Activated naive CD8-positive, alpha-beta T cell treated with anti-CD3 and anti-CD28 coated beads, Interleukin-2, amount 10 ng/mL, durations not matched to agents 7 days and 5 days (primary cell): ENCODE measurements at regions not wholly inside any gene's neighbourhood (a gene's known extent, or its start where the extent isn't known, plus 50 kb on each side); places are given as distances from the start of the nearest gene placed in this dataset.
"Not testable (repeated sequence)": the region's sequence is repeated elsewhere in the genome, so short reads cannot be mapped to it uniquely, and the experiment has no call there.

Source experiments
- ATAC-seq: fragments of 150-1000 bp; cut with Tn5 transposase; one replicate; pipeline ENCODE4 v1.10.0; 2021; ENCODE audit warnings: low read depth, moderate library complexity
- POLR2A ChIA-PET: fragments of 350-600 bp; sonication (Branson Sonifier 250); formaldehyde crosslinking; loops from one replicate; lab custom pipeline; 2021; ENCODE audit warnings: antibody characterized with exemption; lab: Charles Lee
- DNase-seq: peaks from one replicate; pipeline ENCODE4 v3.0.0; 2021
- H3K27ac Mint-ChIP-seq: one replicate; pipeline ENCODE4 v1.8.0; 2022; ENCODE audit warnings: mild to moderate bottlenecking, mixed read lengths
- H3K27me3 Mint-ChIP-seq: one replicate; pipeline ENCODE4 v1.8.0; 2022; ENCODE audit warnings: mild to moderate bottlenecking, moderate library complexity, mixed read lengths
- H3K36me3 Mint-ChIP-seq: one replicate; pipeline ENCODE4 v1.8.0; 2021; ENCODE audit warnings: mild to moderate bottlenecking, mixed read lengths
- H3K4me1 Mint-ChIP-seq: one replicate; pipeline ENCODE4 v1.8.0; 2021; ENCODE audit warnings: mixed read lengths
- H3K4me3 Mint-ChIP-seq: one replicate; pipeline ENCODE4 v1.8.0; 2022; ENCODE audit warnings: mild to moderate bottlenecking, moderate library complexity, mixed read lengths
- H3K9me3 Mint-ChIP-seq: one replicate; pipeline ENCODE4 v1.8.0; 2021; ENCODE audit warnings: mixed read lengths

DNA sequence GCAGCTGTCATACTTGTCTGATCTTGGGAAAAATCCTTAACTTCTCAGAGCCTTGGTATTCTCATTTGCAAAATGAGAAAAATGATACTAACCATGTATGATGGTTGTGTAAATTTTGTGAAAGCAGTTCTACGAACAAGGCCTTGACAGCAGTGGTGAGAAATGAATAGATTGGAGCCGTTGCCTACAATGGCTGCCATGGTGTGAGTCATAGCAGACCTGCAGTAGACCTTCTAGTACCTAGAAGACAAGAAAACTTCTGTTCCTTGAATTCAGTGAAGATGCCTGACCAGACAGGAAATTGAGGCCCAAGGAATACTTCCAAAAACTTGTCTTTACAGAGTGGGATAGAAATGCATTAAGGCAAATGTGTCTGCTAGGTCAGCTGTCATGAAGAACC lies 338.9 kb downstream of the QKI start:
- Mint-ChIP-seq H3K4me1 (peaks cover 17% of the 10 kb centered on the region), H3K36me3 (peaks cover 4% of the 10 kb centered on the region), H3K9me3 (peaks cover 10% of the 10 kb centered on the region), H3K27ac (no peak overlapping the region), H3K27me3 (peaks cover 18% of the 10 kb centered on the region), H3K4me3 (no peak overlapping the region)
- ATAC-seq = no peak
- POLR2A ChIA-PET = no interaction called here
- no peak for DNase-seq

GRCh38 chr6:163752446-163752845 lies 337.9 kb downstream of the QKI start:
- no peak overlapping the region for H3K4me3 Mint-ChIP-seq
- POLR2A ChIA-PET = no interaction called here

DNA sequence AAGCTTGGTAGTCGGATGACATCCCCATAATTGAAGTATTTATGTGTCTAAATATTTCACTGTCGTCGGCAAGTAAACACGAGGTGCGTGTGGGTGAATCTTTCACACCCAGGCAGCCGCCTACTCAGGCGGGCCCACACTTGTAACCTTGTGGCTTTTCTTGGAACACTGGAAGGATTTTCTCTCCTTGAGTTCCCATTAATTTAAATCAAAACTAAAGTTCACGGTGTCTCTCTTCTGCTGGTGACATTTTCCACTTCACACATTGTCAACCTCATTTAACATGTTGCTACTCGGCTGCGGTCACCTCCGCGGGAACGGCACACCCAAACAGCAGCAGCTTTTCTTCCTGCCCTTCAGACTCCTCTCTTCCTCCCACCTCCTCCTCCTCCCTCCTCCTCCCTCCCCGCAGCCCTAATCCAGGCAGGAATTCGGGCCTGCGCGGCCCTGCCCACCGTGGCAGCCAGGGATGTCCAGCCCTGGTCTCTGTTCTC lies 336.6 kb downstream of the QKI start:
- peak; percentile 33 for DNase-seq
- Mint-ChIP-seq H3K27ac (peak overlapping the region; percentile 83), H3K4me3 (peak overlapping the region; percentile 63), H3K36me3 (peaks cover 4% of the 10 kb centered on the region), H3K27me3 (peaks cover 19% of the 10 kb centered on the region), H3K9me3 (peaks cover 10% of the 10 kb centered on the region), H3K4me1 (peaks cover 17% of the 10 kb centered on the region)
- peak; percentile 72 for ATAC-seq
- POLR2A ChIA-PET = no interaction called here

More at GRCh38 chr6:163752446-163752845, 337.9 kb downstream of the QKI start:
- ATAC-seq (no peak), DNase-seq (no peak)
- peaks cover 4% of the 10 kb centered on the region for H3K36me3 Mint-ChIP-seq
- peaks cover 19% of the 10 kb centered on the region for H3K27me3 Mint-ChIP-seq
- H3K9me3 Mint-ChIP-seq = peaks cover 10% of the 10 kb centered on the region
- H3K4me1 Mint-ChIP-seq = peaks cover 17% of the 10 kb centered on the region
- peak overlapping the region; percentile 3 for H3K27ac Mint-ChIP-seq

GRCh38 chr6:163750431-163751031 lies 336.0 kb downstream of the QKI start:
- ATAC-seq (peak; percentile 57), DNase-seq (peak; percentile 41)
- Mint-ChIP-seq H3K36me3 (peaks cover 4% of the 10 kb centered on the region), H3K4me1 (peaks cover 17% of the 10 kb centered on the region), H3K27me3 (peaks cover 19% of the 10 kb centered on the region), H3K4me3 (peak overlapping the region; percentile 63), H3K27ac (peak overlapping the region; percentile 83), H3K9me3 (peaks cover 10% of the 10 kb centered on the region)
- POLR2A ChIA-PET = no interaction called here

- no peak overlapping the region for H3K27ac Mint-ChIP-seq
- peaks cover 6% of the 10 kb centered on the region for H3K9me3 Mint-ChIP-seq
- no peak for ATAC-seq
- H3K36me3 Mint-ChIP-seq = no peaks in the 10 kb centered on the region
- POLR2A ChIA-PET = no interaction called here
- H3K27me3 Mint-ChIP-seq = peaks cover 14% of the 10 kb centered on the region
- DNase-seq = no peak
- H3K4me1 Mint-ChIP-seq = peaks cover 17% of the 10 kb centered on the region
- no peak overlapping the region for H3K4me3 Mint-ChIP-seq
Observed at GRCh38 chr6:163748886-163749285, 334.4 kb downstream of the QKI start.

- Mint-ChIP-seq H3K27ac (no peak overlapping the region), H3K27me3 (peaks cover 14% of the 10 kb centered on the region)
- no peak for ATAC-seq
Observed at GRCh38 chr6:163748036-163748435, 333.5 kb downstream of the QKI start.

DNA sequence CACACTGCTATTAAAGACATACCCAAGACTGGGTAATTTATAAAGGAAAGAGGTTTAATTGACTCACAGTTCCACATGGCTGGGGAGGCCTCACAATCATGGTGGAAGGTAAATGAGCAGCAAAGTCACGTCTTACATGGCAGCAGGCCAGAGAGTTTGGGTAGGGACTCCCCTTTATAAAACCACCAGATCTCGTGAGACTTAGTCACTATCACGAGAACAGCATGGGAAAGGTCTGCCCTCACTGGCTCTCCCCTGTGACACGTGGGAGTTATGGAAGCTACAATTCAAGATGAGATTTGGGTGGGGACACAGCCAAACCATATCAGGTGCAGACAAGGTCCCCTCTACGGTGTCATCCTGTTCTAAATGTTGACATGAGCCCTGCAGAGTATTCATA lies 332.5 kb downstream of the QKI start:
- H3K36me3 Mint-ChIP-seq, H3K4me3 Mint-ChIP-seq, H3K9me3 Mint-ChIP-seq, ATAC-seq, POLR2A ChIA-PET, DNase-seq, H3K27ac Mint-ChIP-seq: not testable (repeated sequence)
- Mint-ChIP-seq H3K4me1 (peaks cover 17% of the 10 kb centered on the region), H3K27me3 (peaks cover 10% of the 10 kb centered on the region)

More at GRCh38 chr6:163748036-163748435, 333.5 kb downstream of the QKI start:
- no peak for DNase-seq
- Mint-ChIP-seq H3K36me3 (no peaks in the 10 kb centered on the region), H3K4me1 (peaks cover 17% of the 10 kb centered on the region), H3K4me3 (no peak overlapping the region), H3K9me3 (peaks cover 6% of the 10 kb centered on the region)
- POLR2A ChIA-PET = no interaction called here

DNA sequence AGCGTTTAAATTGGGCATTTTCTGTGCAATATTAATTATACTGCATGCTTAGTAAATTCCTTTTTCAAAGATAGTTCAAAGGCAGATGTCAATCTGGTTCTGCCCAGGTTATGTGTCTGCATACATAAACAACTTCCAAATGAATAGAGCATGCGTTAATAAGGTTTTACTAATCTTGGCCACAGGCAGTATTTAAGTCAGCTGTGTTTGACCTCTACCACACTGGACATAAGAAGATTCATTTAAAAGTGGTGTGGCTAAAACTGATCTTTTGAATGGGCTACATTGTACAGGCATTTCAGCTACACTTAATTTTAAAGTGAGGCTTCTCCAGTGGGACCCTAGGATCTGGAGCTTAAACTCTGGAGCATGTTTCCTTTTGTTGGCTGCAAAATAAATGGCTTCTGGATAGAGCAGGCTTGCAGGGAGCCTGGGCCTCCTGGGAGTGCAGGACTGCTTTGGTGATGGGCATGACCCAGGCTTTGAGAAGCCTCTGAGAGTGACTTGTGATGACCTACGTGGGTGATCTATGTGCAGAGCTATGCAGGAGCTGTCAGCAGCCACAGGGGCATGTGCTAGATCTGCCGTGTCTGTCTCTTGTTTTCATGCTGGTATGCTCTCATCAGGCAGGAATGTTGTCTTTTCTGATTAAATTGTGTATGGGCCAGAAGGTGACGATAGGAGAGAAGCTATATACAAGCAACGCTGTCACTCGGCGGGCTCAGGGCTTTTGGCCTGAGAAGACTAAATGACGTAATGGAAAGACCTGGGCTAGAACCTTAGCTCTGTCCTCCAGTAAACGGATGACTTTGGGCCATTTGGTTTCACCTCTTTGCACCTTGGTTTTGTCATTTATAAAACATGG lies 331.2 kb downstream of the QKI start:
- POLR2A ChIA-PET = interaction anchor here (0.6 kb wide), 1 partner anchor 17 kb away, joined by 5 read pairs; no protein-coding TSS in a partner anchor
- H3K27me3 Mint-ChIP-seq = peaks cover 11% of the 10 kb centered on the region

GRCh38 chr6:163744256-163744925 lies 329.9 kb downstream of the QKI start:
- H3K4me3 Mint-ChIP-seq = no peak overlapping the region
- ATAC-seq (no peak), DNase-seq (no peak)
- POLR2A ChIA-PET = no interaction called here
- no peaks in the 10 kb centered on the region for H3K9me3 Mint-ChIP-seq
- H3K27ac Mint-ChIP-seq = no peak overlapping the region
- H3K36me3 Mint-ChIP-seq = no peaks in the 10 kb centered on the region
- peaks cover 10% of the 10 kb centered on the region for H3K27me3 Mint-ChIP-seq
- no peaks in the 10 kb centered on the region for H3K4me1 Mint-ChIP-seq

More for the DNA sequence above, 331.2 kb downstream of the QKI start:
- Mint-ChIP-seq H3K9me3 (peaks cover under 1% of the 10 kb centered on the region), H3K4me1 (peaks cover 10% of the 10 kb centered on the region), H3K36me3 (no peaks in the 10 kb centered on the region), H3K4me3 (no peak overlapping the region), H3K27ac (no peak overlapping the region)
- ATAC-seq (no peak), DNase-seq (no peak)

DNA sequence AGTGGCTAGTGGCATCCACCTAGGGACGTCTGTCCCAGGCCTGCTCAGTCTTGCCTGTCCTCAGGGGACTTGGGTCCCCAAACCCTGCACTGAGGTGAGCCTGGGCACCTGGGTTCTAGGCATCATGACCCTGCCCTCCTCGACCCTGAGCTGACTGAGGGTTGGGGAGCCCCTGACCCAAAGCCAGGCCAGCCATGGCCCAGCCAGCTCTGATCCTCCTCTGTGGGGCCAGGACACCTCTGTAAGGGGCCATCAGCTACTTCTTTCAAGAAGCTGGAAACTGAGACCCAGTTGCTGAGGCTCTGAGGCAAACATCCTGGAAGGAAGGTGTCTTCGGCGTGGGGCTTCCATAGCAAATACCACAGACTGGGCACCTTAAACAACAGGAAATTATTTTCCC lies 329.3 kb downstream of the QKI start:
- H3K4me1 Mint-ChIP-seq = no peaks in the 10 kb centered on the region
- DNase-seq (no peak), ATAC-seq (no peak)
- no peak overlapping the region for H3K27ac Mint-ChIP-seq
- H3K9me3 Mint-ChIP-seq = no peaks in the 10 kb centered on the region
- H3K36me3 Mint-ChIP-seq = no peaks in the 10 kb centered on the region
- peaks cover 10% of the 10 kb centered on the region for H3K27me3 Mint-ChIP-seq
- POLR2A ChIA-PET = no interaction called here
- no peak overlapping the region for H3K4me3 Mint-ChIP-seq

- Mint-ChIP-seq H3K4me1 (no peaks in the 10 kb centered on the region), H3K27ac (no peak overlapping the region), H3K9me3 (no peaks in the 10 kb centered on the region), H3K4me3 (no peak overlapping the region), H3K36me3 (no peaks in the 10 kb centered on the region), H3K27me3 (peaks cover 9% of the 10 kb centered on the region)
- DNase-seq (no peak), ATAC-seq (no peak)
- POLR2A ChIA-PET = no interaction called here
Observed at GRCh38 chr6:163741743-163742363, 327.3 kb downstream of the QKI start.

DNA sequence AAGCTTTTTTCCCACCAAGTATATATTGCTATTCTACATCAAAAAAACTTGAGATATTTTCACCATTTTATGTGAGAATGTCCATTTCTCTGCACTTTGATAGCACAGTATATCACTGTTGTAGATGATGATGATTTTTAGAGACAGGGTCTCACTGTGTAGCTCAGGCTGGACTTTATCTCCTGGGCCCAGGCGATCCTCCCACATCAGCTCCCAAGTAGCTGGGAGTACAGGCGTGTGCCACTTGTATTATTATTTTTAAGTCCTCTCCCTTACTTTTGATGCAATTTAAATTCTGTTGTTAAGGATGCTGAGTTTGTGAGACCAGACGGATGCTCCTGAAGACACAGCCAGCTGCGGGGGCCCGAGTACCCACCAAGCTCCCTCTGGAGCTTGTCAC lies 326.8 kb downstream of the QKI start:
- POLR2A ChIA-PET = no interaction called here
- Mint-ChIP-seq H3K36me3 (no peaks in the 10 kb centered on the region), H3K27ac (no peak overlapping the region), H3K9me3 (no peaks in the 10 kb centered on the region), H3K4me1 (no peaks in the 10 kb centered on the region), H3K4me3 (no peak overlapping the region), H3K27me3 (peaks cover 9% of the 10 kb centered on the region)
- no peak for ATAC-seq
- DNase-seq = no peak

GRCh38 chr6:163739966-163740365 lies 325.4 kb downstream of the QKI start:
- POLR2A ChIA-PET = no interaction called here
- no peaks in the 10 kb centered on the region for H3K4me1 Mint-ChIP-seq
- H3K27ac Mint-ChIP-seq = no peak overlapping the region
- H3K4me3 Mint-ChIP-seq = no peak overlapping the region
- H3K9me3 Mint-ChIP-seq = no peaks in the 10 kb centered on the region
- no peaks in the 10 kb centered on the region for H3K36me3 Mint-ChIP-seq
- no peak for ATAC-seq
- no peak for DNase-seq
- H3K27me3 Mint-ChIP-seq = peaks cover 9% of the 10 kb centered on the region
